GM13977 (cell line): ENCODE measurements at regions not wholly inside any gene's neighbourhood (a gene's known extent, or its start where the extent isn't known, plus 50 kb on each side); places are given as distances from the start of the nearest gene placed in this dataset.

Source experiments
- DNase-seq: peaks from one replicate; pipeline ENCODE4 v3.0.0; 2012; ENCODE audit warnings: low spot score
- CTCF ChIP-seq: IDR thresholded peaks from 2 replicates; pipeline ENCODE4 v1.5.1; 2012; ENCODE audit warnings: mild to moderate bottlenecking, control low read depth; ENCODE audit not compliant: insufficient read depth; ENCODE audit errors: extremely low read depth, missing control alignments
- in situ Hi-C: fragments of 300-500 bp; cut with MboI; formaldehyde crosslinking; loops from one replicate; pipeline ENCODE4 v1.12.0; 2022; ENCODE audit warnings: low sequenced_read_pairs, low pct_unique_long_range_greater_than_20kb, mixed read lengths, inconsistent platforms; ENCODE audit not compliant: unreplicated experiment

DNA sequence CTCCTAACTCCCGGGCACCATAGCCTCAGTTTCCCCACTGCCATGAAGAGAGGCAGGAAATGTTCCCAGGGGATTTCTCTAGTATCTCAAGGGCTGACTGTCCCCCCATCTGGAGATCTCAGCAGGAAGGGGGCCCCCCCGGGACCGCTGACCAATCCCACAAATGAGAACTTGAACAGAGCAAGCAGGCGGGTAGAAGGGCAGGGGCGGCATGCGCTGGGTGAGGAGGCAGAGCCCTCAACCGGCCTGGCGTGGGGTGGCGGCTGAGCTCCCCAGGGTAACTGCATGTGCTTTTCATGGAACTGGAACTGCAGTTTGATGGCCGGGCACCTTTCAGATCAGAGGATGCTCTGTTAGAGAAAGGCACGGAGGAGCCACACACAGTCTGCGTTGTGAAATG is 144.5 kb downstream of the CTTN start:
- in situ Hi-C loops, result no loop called here

GRCh38 chr11:70543611-70544010 is 145.3 kb downstream of the CTTN start:
- TF ChIP-seq CTCF, result no peak
- DNase-seq, result no peak
- in situ Hi-C loops, result no loop called here

More for the DNA sequence above, 144.5 kb downstream of the CTTN start:
- DNase-seq, result no peak
- TF ChIP-seq CTCF, result no peak

GRCh38 chr11:70544067-70544773 is 145.9 kb downstream of the CTTN start:
- no peak for TF ChIP-seq CTCF
- no peak for DNase-seq
- in situ Hi-C loops, result no loop called here

DNA sequence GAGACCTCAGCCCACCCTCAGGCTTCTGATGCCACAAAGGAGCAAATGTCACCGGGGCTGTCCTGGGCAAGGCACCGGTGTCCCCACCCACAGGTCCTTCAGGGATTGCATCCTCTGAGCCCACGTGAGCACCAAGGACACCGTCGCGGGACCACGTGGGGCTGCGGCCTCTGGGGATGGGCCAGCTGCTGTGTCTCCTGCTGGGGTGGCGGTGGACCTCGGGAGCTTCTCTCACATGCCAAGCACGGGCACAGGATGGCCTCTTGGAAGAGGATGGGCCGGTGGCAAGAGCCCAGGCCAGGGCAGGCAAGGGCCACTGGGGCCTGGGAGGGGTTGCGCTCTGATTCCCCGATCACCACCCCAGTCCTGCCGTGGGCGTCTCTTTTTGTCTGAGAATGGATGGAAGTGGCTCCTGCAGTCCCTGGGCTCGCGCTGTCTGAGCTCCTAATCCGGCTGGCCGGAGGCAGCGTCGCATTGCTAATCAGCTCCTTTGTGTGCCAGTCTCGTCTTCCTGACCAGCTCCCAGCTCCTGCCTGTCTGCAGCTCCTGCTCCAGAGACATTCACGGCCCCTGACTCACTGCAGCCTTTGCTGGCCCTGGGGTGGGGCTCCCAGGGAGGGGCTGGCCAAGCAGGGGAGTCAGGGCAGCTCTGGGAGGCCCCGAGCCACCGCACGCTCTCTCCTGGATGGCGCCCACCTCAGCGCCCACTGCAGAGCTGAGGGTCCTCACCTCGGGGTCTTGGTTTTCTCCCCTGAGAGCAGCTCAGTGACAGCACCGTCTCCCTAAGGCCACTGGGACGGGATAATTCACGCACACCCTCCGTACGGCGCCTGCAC is 146.7 kb downstream of the CTTN start:
- no peak for DNase-seq
- TF ChIP-seq CTCF, result no peak
- in situ Hi-C loops, result no loop called here

DNA sequence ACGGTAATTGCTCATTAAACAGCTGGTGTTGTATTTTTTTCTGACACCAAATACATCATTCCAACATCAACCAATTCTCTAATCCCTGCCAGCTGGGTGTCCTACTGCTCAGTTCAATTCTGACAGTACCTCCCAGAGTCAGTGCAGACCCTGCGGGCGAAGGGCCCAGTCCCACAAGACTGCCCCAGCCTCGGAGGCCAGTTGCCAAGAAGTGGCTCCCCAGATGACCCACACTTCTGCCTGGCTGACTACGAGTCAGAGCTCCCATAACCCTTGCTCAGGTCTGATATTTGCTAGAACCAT is 147.2 kb downstream of the CTTN start:
- DNase-seq, result no peak
- no peak for TF ChIP-seq CTCF
- in situ Hi-C loops, result no loop called here

- no peak for TF ChIP-seq CTCF
- no peak for DNase-seq
- in situ Hi-C loops, result no loop called here
Observed at GRCh38 chr11:70546191-70546940, 148.0 kb downstream of the CTTN start.
